ENCODE measurements at regions not wholly inside any gene's neighbourhood (a gene's known extent, or its start where the extent isn't known, plus 50 kb on each side); places are given as distances from the start of the nearest gene placed in this dataset.

GRCh38 chr5:145484158-145484557, 351.0 kb downstream of the PRELID2 start:
- TF ChIP-seq JUND (CRISPR knock-in tag; IDR thresholded peaks at IDR 0.05) (no peak), BCLAF1 (IDR thresholded peaks at IDR 0.05) (no peak), ESRRA (CRISPR knock-in tag; IDR thresholded peaks at IDR 0.05; ENCODE audit: low read depth) (no peak), ETS1 (CRISPR knock-in tag; IDR thresholded peaks at IDR 0.05) (no peak), ZNF430 (CRISPR knock-in tag; IDR thresholded peaks at IDR 0.05) (no peak), NFYC (CRISPR knock-in tag; IDR thresholded peaks at IDR 0.05) (no peak), MEF2D (CRISPR knock-in tag; IDR thresholded peaks at IDR 0.05) (no peak)
- TF ChIP-seq, protein P1, sequence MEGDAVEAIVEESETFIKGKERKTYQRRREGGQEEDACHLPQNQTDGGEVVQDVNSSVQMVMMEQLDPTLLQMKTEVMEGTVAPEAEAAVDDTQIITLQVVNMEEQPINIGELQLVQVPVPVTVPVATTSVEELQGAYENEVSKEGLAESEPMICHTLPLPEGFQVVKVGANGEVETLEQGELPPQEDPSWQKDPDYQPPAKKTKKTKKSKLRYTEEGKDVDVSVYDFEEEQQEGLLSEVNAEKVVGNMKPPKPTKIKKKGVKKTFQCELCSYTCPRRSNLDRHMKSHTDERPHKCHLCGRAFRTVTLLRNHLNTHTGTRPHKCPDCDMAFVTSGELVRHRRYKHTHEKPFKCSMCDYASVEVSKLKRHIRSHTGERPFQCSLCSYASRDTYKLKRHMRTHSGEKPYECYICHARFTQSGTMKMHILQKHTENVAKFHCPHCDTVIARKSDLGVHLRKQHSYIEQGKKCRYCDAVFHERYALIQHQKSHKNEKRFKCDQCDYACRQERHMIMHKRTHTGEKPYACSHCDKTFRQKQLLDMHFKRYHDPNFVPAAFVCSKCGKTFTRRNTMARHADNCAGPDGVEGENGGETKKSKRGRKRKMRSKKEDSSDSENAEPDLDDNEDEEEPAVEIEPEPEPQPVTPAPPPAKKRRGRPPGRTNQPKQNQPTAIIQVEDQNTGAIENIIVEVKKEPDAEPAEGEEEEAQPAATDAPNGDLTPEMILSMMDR (CRISPR knock-in tag; IDR thresholded peaks at IDR 0.05), result no peak

Data from HepG2 (cell line).